Neutrophil (primary cell): ENCODE measurements at regions not wholly inside any gene's neighbourhood (a gene's known extent, or its start where the extent isn't known, plus 50 kb on each side); places are given as distances from the start of the nearest gene placed in this dataset.

Experiments
- H3K27ac ChIP-seq: fragments of 200-600 bp; sonication (generic); 2 replicates; pipeline ENCODE4 v1.5.1; 2016; ENCODE audit warnings: mild to moderate bottlenecking, moderate library complexity
- H3K27me3 ChIP-seq: fragments of 200-600 bp; sonication (generic); 2 replicates; pipeline ENCODE4 v1.6.0; 2016; ENCODE audit warnings: mild to moderate bottlenecking
- H3K36me3 ChIP-seq: fragments of 200-600 bp; sonication (generic); 2 replicates; pipeline ENCODE4 v1.5.1; 2017
- H3K4me1 ChIP-seq, 2 experiments: fragments of 200-600 bp in 1 of 2; sonication (generic) in 1 of 2; 1 replicate in 1 of 2; 2 replicates in 1 of 2; pipeline versions ENCODE4 v1.5.1 to v1.6.1; 2013 to 2016; ENCODE audit warnings: low read depth in 1 of 2, low read length in 1 of 2, mild to moderate bottlenecking in 1 of 2, moderate library complexity in 1 of 2; ENCODE audit not compliant: control insufficient read depth in 1 of 2, insufficient read depth in 1 of 2
- H3K4me3 ChIP-seq, 2 experiments: fragments of 200-600 bp in 1 of 2; sonication (generic) in 1 of 2; 1 replicate in 1 of 2; 2 replicates in 1 of 2; pipeline ENCODE4 v1.5.1; 2013 to 2016; ENCODE audit warnings: low read depth in 1 of 2, low read length in 1 of 2, mild to moderate bottlenecking in 1 of 2, moderate library complexity in 1 of 2
- H3K9me3 ChIP-seq: fragments of 200-600 bp; sonication (generic); 2 replicates; pipeline ENCODE4 v1.5.1; 2016
- TF ChIP-seq, protein P1 (sequence below): fragments of 200-600 bp; sonication (generic); IDR thresholded peaks from 2 replicates; pipeline ENCODE4 v1.5.1; 2016; ENCODE audit warnings: antibody characterized with exemption

DNA sequence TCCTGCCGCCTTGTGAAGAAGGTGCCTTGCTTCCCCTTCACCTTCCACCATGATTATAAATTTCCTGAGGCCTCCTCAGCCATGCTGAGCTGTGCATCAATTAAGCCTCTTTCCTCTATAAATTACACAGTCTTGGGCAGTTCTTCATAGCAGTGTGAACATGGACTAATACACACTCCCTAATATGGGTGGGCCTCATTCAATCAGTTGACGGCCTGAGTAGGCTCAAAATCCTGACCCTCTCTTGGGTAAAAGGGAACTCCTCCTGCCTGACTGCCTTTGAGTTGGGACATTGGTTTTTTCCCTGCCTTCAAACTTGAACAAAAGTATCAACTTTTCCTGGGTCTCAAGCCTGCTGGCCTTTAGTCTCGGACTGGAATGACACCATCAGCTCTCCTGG, 96.6 kb upstream of the PROKR2 start:
- Histone ChIP-seq H3K27me3 (peaks cover 54% of the 10 kb centered on the region), H3K27ac (no peak overlapping the region), H3K9me3 (no peaks in the 10 kb centered on the region), H3K4me1 (no peaks in the 10 kb centered on the region), H3K36me3 (no peaks in the 10 kb centered on the region), H3K4me3 (no peak overlapping the region)
- TF ChIP-seq, protein P1, sequence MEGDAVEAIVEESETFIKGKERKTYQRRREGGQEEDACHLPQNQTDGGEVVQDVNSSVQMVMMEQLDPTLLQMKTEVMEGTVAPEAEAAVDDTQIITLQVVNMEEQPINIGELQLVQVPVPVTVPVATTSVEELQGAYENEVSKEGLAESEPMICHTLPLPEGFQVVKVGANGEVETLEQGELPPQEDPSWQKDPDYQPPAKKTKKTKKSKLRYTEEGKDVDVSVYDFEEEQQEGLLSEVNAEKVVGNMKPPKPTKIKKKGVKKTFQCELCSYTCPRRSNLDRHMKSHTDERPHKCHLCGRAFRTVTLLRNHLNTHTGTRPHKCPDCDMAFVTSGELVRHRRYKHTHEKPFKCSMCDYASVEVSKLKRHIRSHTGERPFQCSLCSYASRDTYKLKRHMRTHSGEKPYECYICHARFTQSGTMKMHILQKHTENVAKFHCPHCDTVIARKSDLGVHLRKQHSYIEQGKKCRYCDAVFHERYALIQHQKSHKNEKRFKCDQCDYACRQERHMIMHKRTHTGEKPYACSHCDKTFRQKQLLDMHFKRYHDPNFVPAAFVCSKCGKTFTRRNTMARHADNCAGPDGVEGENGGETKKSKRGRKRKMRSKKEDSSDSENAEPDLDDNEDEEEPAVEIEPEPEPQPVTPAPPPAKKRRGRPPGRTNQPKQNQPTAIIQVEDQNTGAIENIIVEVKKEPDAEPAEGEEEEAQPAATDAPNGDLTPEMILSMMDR: no peak

DNA sequence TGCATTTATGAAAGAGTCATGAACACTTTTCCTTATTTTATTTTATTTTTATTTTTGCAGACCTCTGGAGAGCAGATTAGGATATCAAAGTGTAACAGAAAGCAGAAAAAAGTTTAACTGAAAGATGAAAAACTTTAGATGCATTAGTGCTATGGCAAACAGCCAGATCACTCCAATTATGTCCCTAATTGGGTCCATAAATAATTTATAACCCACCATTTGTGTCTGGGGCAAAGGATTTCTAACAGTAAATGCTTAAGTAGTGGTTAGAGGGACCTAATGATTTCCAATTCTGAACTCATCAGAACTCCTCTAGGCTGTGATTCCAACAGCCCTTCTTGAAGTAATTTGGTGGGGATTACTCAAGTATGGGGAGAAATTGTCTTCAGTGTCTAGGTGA, 93.7 kb upstream of the PROKR2 start:
- no peak overlapping the region for H3K27ac ChIP-seq
- no peaks in the 10 kb centered on the region for H3K4me1 ChIP-seq
- H3K4me3 ChIP-seq: no peak overlapping the region
- TF ChIP-seq, protein P1: no peak
- H3K36me3 ChIP-seq: no peaks in the 10 kb centered on the region
- H3K27me3 ChIP-seq: peaks cover 72% of the 10 kb centered on the region
- no peaks in the 10 kb centered on the region for H3K9me3 ChIP-seq

DNA sequence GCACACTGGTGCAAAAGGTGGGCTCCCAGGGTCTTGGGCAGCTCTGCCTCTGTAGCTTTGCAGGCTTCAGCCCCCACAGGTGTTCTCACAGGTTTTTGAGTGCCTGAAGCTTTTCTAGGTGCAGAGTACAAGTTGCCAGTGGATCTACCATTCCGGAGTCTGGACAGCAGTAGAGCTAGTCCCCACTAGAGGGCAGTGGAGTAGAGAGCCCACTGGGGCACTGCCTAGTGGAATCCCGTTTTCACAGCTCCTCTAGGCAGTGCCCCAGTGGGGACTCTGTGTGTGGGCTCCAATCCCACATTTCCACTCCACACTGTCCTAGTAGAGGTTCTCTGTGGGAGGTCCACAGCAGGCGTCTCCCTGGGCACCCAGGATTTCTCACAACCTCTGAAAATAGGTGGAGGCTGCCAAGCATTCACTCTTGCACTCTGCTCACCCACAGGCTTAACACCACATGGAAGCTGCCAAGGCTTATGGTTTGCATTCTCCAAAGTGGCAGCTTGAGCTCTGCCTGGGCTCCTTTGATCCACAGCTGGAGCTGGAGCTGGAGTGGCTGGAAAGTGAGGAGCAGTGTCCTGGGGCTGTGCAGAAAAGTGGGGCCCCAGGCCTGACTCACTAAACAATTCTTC, 86.3 kb upstream of the PROKR2 start:
- TF ChIP-seq, protein P1: no peak
- Histone ChIP-seq H3K36me3 (no peaks in the 10 kb centered on the region), H3K27me3 (peaks cover 24% of the 10 kb centered on the region), H3K4me3 (no peak overlapping the region), H3K27ac (no peak overlapping the region), H3K4me1 (no peaks in the 10 kb centered on the region), H3K9me3 (no peaks in the 10 kb centered on the region)

DNA sequence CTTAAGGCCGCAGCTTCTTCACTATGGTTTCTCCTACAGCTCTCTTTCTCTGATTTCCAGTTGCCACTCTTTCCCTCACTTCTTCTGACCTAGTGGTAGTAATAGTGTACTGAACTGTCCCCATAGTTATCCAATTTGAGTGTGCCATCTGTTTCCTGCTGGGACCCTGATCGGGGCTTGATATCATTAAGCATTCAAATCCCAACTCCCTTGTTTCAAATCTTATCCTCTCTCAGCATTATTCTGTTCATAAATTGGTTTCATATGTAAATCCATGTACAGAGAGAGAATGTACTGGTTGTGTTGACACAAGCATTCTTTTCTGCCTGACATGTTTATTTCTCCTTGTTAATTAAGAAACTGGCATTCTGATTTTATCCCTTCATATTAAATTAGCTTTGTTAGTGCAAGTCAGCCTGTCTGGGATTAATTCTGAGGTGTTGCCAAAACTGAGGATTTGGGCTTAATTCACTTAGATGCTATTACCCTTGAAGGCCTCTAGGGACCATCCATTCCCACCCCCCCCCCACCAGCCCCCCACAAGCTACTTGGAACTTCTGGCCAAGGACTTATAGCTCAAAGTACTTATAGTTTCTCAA, 84.6 kb upstream of the PROKR2 start:
- no peaks in the 10 kb centered on the region for H3K36me3 ChIP-seq
- H3K9me3 ChIP-seq: no peaks in the 10 kb centered on the region
- no peak overlapping the region for H3K27ac ChIP-seq
- H3K4me1 ChIP-seq: no peaks in the 10 kb centered on the region
- no peak overlapping the region for H3K4me3 ChIP-seq
- peaks cover 20% of the 10 kb centered on the region for H3K27me3 ChIP-seq
- TF ChIP-seq, protein P1: no peak

DNA sequence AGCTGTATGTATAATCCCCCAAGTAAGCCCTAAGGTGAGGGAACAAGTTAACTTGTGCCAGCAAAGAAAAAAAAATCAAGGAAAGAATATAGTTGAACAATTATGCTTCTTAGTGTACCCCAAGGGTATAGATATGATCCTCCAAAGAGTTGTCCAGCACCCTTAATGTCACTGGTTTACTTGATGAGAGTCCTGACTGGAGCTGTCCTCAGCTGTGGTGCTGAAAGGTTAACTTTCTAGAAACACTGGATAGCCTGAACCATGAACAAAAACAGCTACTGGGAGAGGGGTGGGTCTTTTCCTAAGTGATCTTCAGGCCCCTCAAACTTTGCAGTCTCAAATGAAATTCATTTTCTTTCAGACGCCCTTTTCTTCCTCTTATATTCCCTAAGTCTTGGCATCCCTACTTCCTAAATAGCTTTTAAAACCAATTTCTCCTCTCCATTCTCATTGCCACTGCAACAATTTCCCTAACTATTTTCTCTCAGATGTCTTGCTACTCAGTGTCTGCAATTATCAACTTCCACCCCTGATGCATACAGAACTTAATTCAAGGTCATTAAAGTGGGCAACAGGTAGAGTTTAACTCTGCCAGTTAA, 83.5 kb upstream of the PROKR2 start:
- TF ChIP-seq, protein P1: no peak
- no peaks in the 10 kb centered on the region for H3K9me3 ChIP-seq
- H3K4me1 ChIP-seq: no peaks in the 10 kb centered on the region
- H3K27ac ChIP-seq: no peak overlapping the region
- no peak overlapping the region for H3K4me3 ChIP-seq
- peaks cover 26% of the 10 kb centered on the region for H3K27me3 ChIP-seq
- no peaks in the 10 kb centered on the region for H3K36me3 ChIP-seq
